ENCODE measurements at regions not wholly inside any gene's neighbourhood (a gene's known extent, or its start where the extent isn't known, plus 50 kb on each side); places are given as distances from the start of the nearest gene placed in this dataset.

GRCh38 chr1:34270181-34270580, 93.5 kb downstream of the C1orf94 start:
- DNase-seq (ENCODE audit: low read depth, low spot score) = no peak

GRCh38 chr1:34272152-34272551, 95.4 kb downstream of the C1orf94 start:
- no peak for DNase-seq (ENCODE audit: low read depth, low spot score)

- no peak for DNase-seq (ENCODE audit: low read depth, low spot score)
Observed at GRCh38 chr1:34275150-34275549, 98.4 kb downstream of the C1orf94 start.

GRCh38 chr1:34276606-34277005, 99.9 kb downstream of the C1orf94 start:
- DNase-seq (ENCODE audit: low read depth, low spot score) = no peak

GRCh38 chr1:34277150-34277549, 100.4 kb downstream of the C1orf94 start:
- DNase-seq (ENCODE audit: low read depth, low spot score) = no peak

GRCh38 chr1:34278211-34278610, 101.5 kb downstream of the C1orf94 start:
- DNase-seq (ENCODE audit: low read depth, low spot score) = no peak

- DNase-seq (ENCODE audit: low read depth, low spot score) = no peak
Observed at GRCh38 chr1:34279971-34280370, 103.3 kb downstream of the C1orf94 start.

GRCh38 chr1:34280509-34280908, 103.8 kb downstream of the C1orf94 start:
- DNase-seq (ENCODE audit: low read depth, low spot score) = no peak

- no peak for DNase-seq (ENCODE audit: low read depth, low spot score)
Observed at GRCh38 chr1:34283142-34283541, 106.4 kb downstream of the C1orf94 start.

- DNase-seq (ENCODE audit: low read depth, low spot score) = no peak
Observed at GRCh38 chr1:34286511-34286910, 109.8 kb downstream of the C1orf94 start.

- no peak for DNase-seq (ENCODE audit: low read depth, low spot score)
Observed at GRCh38 chr1:34290831-34291230, 114.1 kb downstream of the C1orf94 start.

GRCh38 chr1:34292472-34292871, 115.8 kb downstream of the C1orf94 start:
- no peak for DNase-seq (ENCODE audit: low read depth, low spot score)

GRCh38 chr1:34296059-34296458, 119.4 kb downstream of the C1orf94 start:
- DNase-seq (ENCODE audit: low read depth, low spot score) = no peak

- no peak for DNase-seq (ENCODE audit: low read depth, low spot score)
Observed at GRCh38 chr1:34302798-34303197, 126.1 kb downstream of the C1orf94 start.

GRCh38 chr1:34303218-34303617, 126.5 kb downstream of the C1orf94 start:
- DNase-seq (ENCODE audit: low read depth, low spot score) = no peak

- DNase-seq (ENCODE audit: low read depth, low spot score) = no peak
Observed at GRCh38 chr1:34306568-34306967, 129.9 kb downstream of the C1orf94 start.

GRCh38 chr1:34312359-34312758, 135.7 kb downstream of the C1orf94 start:
- no peak for DNase-seq (ENCODE audit: low read depth, low spot score)

GRCh38 chr1:34315974-34316373, 139.3 kb downstream of the C1orf94 start:
- no peak for DNase-seq (ENCODE audit: low read depth, low spot score)

GRCh38 chr1:34316773-34317172, 140.1 kb downstream of the C1orf94 start:
- DNase-seq (ENCODE audit: low read depth, low spot score) = no peak

GRCh38 chr1:34319218-34319617, 142.5 kb downstream of the C1orf94 start:
- DNase-seq (ENCODE audit: low read depth, low spot score) = no peak

- DNase-seq (ENCODE audit: low read depth, low spot score) = no peak
Observed at GRCh38 chr1:34320053-34320669, 143.5 kb downstream of the C1orf94 start.

GRCh38 chr1:34322969-34323368, 146.3 kb downstream of the C1orf94 start:
- no peak for DNase-seq (ENCODE audit: low read depth, low spot score)

GRCh38 chr1:34324879-34325440, 148.3 kb downstream of the C1orf94 start:
- no peak for DNase-seq (ENCODE audit: low read depth, low spot score)

- no peak for DNase-seq (ENCODE audit: low read depth, low spot score)
Observed at GRCh38 chr1:34328281-34328799, 151.6 kb downstream of the C1orf94 start.
